ENCODE measurements at regions not wholly inside any gene's neighbourhood (a gene's known extent, or its start where the extent isn't known, plus 50 kb on each side); places are given as distances from the start of the nearest gene placed in this dataset.
"Not testable (repeated sequence)": the region's sequence is repeated elsewhere in the genome, so short reads cannot be mapped to it uniquely, and the experiment has no call there.

DNA sequence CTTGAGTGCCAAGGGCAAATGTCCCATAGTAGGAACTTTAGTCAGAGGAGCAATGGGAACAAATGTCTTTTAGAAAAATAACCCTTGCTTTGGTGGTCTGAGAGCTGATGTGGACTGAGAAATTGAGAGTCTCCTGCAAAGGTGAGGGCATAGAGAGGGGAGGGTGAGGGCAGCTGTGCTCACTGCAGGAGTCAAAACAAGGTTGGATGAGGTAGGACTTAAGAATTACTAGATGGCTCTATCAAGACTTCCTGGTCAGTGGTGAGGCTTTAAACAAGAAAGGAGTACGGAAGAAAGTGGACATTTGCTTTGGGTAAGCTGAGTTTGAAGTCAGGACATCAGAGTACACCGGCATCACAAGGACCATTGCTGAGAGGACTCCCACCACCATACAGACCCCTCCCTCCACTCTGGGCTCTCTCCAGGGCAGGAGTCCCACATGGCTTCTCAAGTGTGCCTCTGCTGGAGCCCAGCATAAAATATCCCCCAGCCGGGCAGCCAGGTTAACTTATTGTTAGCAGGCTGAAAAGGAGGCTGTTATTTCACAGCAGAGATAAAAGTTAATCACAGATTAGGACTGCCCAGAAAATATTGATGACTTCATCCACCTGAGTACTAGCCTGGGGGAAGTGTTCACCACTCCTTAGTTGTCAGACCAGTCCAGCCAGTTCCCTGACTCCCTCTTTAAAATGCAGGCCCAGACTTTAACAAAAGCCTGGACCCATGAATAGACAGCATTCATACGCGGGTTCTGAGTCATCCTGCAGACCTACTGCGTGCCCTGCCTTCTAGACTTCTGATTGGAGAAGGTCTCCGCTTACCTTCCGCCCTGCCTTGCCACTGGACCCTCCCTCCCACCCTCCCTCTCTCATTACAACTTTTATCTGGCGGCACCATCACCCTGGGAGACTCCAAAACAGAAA is 167.2 kb downstream of the BCL2L11 start:
- not testable (repeated sequence) for DNase-seq (ENCODE audit: low read depth in 2 of 2)

DNA sequence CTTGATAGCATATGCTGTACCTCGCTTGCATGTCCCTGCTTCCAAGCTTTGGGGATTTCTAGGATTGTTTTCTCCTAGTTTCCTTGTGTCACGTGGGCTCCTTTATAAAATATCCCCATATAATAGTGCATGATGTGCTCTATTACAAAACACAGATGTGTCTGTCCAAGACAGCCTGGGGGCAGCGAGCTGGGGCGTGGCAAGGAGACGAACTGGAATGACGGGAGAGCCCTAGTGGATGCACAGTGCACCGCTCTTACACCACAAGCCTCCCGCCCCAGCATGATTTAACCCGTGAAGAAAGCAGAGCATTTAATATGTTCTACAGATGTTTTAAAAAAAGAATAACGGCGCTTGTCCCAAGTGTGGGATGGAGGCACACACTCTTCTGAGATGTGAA is 169.7 kb downstream of the BCL2L11 start:
- DNase-seq (ENCODE audit: low read depth in 2 of 2) = not testable (repeated sequence)

DNA sequence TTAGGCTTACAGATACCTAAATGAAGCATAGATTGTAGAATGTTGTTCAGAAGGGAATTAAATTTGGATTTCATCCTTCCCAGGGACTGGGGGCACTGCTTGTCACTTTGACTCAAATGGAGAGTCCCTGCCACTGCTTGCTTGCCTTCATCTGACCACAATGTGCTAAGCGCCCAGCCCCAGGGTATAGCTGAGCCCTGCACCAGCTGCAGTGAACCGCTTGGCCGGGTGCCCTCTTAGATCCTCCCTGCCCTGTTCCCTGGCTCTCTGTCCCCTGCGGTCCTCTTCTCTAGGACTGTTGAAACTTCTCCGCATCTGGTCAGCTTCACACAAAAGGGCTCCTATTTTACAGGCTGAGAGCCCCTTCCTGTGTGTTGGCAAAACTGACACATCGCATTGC is 170.9 kb downstream of the BCL2L11 start:
- DNase-seq (ENCODE audit: low read depth in 2 of 2) = not testable (repeated sequence)

DNA sequence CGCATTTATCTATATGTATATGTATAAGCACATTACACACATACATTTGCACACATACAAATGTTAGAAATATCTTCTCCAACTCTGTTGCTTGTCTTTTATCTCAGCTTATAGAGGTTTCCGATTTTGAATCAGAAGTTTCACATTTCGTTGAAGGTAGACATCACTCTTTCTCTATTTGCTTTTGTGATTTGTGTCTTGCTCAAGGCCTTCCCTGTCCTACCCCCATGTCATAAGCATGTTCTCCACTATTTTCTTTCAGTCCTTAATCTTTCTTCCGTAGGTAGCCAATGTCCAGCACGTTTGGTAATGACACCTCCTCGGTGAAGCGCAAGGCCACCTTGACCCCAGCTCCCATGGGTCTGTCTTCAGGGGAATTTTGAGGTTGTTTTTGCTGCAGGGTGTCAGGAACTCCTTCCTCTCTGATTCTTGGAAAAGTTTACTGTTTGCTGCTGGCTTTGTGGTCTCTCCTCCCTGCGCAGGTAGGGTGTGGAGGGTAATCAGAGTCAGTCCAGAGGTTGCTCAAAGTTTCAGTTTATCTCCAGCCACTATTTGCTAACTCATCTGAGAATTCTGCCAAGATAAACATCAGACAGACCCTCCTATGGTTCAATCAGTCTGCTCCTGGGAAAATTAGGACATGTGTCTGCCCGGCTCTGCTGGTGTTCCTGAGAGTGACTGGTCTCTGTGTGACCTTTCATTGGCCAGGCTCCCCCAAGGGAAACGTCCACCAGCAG is 171.7 kb downstream of the BCL2L11 start:
- DNase-seq (ENCODE audit: low read depth in 2 of 2) = not testable (repeated sequence)

DNA sequence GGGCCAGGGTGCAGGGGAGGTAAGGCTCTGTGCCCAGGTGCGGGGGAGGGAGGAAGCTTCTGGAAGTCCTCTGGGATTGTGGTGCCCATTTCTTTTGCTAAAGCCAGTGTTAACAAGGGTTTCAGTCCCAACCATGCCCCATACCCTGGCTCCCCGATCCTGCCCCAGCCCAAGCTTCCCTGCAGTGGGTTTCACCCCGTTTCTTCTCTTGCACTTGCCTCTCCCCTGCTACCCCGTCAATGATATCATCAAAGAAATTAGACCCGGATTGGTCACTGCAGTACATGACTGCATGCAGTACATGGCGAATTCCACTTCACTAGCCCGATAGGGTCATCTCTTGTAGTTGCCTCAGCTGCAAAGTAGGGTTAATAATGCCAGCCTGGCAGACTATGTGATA is 174.0 kb downstream of the BCL2L11 start:
- not testable (repeated sequence) for DNase-seq (ENCODE audit: low read depth in 2 of 2)

DNA sequence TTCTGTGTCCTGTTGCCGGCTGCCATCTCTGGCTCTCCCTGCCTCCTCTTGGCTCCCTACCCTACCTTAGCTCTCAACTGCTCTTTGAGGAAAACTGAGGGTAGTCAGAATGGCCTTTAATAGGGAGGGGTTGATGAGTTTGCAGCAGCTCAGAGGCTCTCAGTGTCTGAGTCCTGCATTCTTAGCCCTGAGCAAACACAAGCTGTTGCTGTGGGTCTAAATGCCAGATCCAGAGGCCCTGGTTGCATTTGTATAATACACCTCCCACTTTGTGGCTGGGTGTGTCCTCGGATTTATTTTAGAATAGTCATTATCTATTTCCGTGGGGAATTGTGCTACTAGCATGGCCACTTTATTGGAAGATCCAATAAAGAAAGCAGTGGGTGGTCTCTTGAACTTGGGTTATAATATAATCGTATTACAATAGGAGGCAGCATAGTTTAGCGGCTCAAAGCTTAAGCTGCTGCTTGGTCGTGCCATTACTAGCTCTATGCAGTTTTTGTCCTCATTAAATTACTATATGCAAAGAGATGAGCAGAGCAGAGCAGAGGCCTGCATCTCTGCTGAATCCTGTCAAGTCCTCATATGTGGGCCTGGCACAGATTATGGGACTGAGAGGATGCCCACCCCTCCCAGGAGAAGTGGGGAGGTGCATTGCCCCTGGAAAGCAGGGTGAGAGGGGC is 175.5 kb downstream of the BCL2L11 start:
- not testable (repeated sequence) for DNase-seq (ENCODE audit: low read depth in 2 of 2)

DNA sequence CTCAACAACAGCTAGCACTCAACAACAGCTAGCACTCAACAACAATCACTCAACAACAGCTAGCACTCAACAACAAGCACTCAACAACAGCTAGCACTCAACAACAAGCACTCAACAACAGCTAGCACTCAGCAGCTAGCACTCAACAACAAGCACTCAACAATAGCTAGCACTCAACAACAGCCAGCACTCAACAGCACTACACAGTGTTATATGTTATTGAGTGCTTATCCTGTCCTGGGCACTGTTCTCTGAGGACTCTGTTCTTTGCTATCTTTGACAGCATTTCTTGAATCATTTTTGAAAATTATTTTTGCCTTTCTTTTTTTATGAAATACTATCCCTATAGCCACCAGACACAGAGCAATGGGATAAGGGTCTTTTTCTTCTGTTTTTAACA is 176.4 kb downstream of the BCL2L11 start:
- not testable (repeated sequence) for DNase-seq (ENCODE audit: low read depth in 2 of 2)

DNA sequence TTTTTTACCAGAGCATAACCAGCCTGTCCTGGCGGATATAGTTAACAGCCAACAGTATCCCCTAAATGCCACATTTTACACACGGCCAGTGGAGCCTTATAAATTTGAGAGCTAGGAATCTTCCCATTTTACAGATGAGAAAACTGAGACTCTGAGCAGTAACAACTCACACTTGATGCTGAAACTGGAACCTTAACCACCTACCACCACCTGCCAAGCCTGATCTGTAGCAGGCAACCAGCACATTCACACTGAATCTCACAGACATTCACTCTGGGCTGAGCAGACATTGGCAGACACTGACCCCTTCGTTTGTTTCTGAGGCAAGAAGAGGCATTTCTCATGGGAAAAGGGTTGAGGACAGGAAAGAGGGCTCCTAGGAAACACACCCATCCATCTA is 178.2 kb downstream of the BCL2L11 start:
- not testable (repeated sequence) for DNase-seq (ENCODE audit: low read depth in 2 of 2)

DNA sequence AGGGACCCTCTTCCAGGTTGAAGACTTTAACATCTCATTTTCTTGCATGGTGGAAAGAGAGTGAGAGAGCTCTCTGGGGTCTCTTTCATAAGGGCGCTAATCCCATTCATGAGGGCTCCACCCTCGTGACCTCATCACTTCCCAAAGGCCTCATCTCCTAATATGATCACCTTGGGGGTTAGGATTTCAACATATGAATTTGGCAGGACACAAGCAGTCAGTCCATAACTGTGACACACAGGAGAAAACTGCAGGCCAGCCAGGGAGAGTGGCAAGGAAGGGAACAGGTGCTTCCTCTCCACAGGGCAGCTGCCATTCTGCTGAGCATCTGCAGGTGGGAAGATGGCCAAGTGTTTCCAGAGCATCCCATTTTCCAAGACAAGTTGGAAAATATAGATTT is 178.9 kb downstream of the BCL2L11 start:
- DNase-seq (ENCODE audit: low read depth in 2 of 2) = not testable (repeated sequence)

DNA sequence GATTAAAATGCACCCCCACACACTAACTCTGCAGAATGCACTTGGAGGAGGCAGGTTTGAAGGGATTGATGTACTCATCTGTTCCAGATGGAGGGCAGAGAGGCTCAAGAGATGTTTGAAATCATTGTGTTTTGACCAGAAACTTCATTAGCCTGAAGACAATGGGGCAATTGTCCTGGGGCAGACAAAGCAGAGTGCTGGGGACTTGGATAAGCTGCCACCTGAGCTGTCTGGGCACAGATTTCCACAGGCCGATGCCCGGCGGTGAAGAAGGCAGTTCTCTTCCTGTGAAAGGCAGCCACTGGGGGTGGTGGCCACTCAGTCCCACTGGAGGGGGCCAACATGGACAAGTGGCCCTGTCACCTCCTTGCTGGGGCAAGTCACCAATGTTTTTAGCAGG is 181.0 kb downstream of the BCL2L11 start:
- not testable (repeated sequence) for DNase-seq (ENCODE audit: low read depth in 2 of 2)

DNA sequence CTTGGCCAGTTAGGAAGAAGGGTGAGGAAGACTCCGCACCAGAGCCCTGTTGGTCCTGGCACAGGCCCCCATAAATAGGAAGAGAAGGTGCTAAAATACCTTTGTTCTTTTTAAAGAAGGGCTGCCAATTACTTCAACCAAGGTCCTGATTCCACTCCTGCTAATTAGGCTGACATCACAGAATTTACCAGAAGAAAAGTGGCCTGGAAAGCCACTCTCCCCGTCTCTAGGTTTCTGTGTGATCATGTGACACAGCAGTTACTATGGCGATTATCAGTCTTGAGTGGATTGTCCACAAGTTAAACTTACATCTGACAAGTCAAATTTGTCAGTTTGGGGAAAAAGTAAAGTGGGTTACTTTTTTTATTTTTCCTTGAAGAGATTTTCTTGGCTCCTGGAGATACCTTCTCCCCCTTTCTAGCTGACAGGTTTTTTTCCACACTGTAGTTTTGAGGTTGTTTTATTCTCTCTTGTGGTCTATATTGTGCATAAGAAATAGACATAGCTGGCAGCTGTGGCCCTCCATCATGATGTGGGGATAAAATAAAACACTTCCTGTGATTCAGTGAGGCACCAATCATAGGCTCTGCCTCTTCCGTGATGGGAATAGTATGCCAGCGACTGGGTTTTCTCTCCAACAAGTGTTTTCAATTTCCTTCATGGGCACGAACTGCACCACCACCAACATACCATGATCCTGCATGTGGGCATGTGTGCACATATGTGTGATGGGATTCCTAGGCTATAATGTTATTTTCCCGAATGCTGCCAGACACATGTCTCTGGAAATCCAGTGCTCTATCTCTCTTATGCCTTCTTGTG is 181.9 kb downstream of the BCL2L11 start:
- DNase-seq (ENCODE audit: low read depth in 2 of 2) = not testable (repeated sequence)

DNA sequence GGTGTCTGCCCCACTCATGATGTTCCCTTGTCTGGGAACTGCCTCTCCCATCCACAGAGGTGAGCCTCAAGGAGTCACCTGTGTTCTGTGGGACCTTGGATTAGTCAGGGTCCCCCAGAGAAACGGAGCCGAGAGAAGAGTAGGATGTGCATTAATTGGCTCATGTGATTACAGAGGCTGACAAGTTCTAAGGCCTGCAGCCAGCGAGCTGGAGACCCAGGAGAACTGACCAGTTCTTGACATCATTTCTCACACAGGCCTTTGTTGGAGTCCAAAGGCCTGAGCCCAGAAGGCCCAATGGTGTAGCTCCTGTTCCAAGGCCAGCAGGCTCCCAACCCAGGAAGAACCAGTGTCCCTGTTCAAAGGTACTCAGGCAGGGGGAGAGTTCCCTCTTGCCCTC is 186.6 kb downstream of the BCL2L11 start:
- DNase-seq (ENCODE audit: low read depth in 2 of 2) = not testable (repeated sequence)

DNA sequence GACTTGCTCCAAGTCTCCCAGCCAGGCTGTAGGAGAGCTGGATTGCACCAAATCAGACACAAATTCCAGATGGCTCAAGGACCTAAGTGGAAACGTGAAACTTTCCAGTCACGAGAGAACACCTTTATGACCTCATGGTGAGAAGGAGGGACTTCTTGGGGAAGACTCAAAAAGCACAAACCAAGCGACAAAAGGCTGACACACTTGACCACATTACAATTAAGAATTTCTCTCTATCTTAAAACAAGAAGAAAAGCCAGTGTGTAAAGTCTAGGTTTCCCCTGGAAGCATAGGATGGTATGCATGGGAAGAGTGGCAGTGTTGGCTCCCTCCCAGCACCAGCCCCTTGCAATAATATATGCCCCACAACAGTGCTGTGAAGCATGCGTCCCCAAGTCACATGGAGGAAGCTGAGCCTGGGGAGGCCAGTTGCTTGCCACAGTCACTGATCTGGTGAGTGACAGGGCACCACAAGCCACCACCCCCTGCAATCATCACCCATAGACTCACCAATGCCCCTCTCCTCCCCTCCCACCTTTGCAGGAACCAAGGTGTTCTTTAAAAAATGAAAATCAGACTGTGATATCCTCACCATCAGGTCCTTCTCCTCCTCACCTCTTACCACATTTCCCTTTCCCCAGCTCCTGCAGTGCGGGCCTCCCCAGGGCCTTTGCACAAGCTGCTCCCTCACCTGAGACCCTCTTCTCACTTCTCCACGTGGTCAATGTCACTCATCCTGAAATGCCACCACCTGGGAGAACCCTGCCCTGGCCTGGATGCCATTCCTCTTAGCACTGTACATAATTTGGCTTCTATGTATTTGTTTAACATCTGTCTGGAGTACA is 188.7 kb downstream of the BCL2L11 start:
- not testable (repeated sequence) for DNase-seq (ENCODE audit: low read depth in 2 of 2)

DNA sequence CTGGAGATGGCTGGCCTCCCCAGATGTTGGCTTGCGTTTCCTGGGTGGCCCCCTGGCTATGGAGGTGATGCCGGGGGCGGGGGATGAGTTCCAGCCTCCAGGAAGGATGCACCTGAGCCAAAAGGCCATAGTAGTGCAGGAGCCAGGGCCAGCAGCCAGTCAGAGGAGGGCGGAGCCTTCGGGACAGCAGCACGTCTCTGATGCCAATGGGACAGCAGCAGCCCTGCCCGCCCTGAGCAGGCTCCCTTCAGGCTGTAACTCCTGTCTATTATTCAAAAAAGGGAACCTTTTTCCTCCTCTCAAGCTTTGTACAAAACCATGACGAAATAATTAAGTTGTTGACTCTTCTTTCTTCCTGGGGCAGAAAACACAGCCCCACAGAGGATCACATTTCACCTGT is 189.7 kb downstream of the BCL2L11 start:
- not testable (repeated sequence) for DNase-seq (ENCODE audit: low read depth in 2 of 2)

DNA sequence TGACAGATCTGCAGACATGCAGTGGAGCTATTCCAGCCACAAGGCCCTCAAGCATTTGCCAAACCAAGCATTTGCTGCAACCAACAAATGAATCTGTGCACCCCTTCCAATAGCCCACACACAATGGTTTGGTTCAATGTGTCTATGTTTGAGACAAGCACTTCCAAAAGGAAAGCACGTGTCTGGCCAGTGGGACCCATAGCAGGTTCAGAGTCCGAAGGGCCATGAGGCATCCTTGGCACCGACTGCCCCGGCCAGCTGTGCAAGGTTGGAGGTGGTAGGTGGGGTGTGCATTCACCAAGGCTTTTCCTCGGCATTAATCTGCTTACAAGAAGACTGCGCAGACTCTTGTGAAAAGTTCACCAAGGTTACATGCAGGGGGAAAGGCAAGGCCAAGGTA is 190.9 kb downstream of the BCL2L11 start:
- DNase-seq (ENCODE audit: low read depth in 2 of 2) = not testable (repeated sequence)

DNA sequence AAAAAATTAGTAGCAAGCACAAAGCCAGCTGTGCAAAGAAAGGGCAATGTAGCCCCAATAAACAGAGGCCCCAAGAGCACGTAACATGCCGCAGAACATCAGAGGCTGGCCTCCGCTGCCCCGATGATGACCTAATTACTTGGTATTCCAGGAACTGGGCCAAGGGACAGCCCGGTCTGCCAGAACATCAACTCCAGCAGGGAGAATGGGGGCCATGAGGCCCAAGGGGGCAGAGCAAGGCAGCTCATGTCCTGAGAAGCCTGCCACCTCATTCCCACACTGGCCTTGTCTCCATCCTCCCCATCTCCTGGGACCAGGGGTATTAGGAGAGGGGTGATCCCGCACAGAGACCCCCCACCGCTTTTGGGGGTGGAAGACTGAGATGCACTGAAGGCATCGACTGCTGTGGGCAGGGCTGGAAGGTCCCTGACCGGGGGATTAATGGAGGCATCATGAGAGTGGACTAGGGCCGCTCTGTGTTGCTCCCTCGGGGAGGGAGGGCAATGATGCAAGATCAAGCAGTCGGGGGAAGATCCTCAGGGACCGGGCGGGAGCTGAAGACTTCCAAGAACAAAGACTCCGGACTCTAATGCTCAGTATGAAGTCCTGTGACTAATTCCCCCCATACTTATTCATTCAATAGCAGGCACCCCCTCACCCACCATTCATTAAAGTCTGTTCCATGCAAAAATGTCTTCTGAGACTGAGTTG is 192.3 kb downstream of the BCL2L11 start:
- not testable (repeated sequence) for DNase-seq (ENCODE audit: low read depth in 2 of 2)

DNA sequence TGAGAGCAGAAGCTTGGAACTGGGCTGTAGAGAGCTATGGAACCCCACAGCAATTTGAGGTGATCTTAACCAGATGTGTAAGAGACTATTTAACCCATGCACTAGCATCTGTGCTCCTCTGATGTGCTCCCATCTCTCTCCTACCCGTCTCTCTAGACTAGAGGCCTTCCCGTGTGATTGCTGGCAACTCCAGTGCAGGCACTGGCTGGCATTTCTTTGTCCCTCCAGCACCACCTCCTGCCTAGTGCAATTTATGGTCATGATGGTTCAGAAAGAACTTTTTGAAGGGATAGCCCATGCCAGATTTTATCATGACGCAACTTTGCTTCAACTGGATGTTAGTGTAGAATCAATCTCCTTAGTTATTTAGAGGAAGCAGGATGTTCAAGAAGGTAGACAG is 193.0 kb downstream of the BCL2L11 start:
- not testable (repeated sequence) for DNase-seq (ENCODE audit: low read depth in 2 of 2)

DNA sequence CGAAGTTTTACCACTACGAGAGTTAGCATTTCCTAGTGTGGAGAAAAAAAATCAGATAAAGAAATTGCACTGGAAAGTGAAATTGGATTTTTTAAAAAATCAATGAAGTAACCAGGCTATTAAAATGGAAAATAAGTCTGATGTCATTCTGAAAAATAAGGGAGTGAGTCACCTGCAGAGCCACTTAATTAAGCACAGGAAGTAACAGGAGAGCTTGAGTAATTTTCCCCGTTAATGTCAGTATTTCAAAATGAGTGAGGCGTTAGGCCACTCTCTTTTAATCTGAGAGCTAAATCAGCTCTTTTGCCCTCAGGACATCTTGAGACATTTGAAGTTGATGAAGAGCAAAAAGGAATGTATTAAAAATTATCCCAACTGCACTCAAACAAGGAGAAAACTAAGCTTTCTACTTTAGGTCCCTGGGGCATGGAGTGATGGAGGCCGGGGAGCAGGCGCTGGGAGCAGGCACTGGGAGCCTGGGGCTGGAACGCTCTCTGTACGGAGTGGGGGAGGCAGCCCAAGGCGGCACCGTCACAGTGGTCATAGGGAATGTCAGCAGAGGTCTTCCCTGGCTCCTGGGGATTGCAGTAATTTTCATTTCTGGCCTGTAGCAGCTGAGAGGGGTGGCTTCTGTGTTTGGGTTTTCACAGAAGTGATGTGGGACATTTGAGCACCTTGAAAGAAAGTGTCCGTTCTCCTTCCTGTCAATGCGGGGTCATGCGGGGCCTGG is 194.6 kb downstream of the BCL2L11 start:
- not testable (repeated sequence) for DNase-seq (ENCODE audit: low read depth in 2 of 2)

DNA sequence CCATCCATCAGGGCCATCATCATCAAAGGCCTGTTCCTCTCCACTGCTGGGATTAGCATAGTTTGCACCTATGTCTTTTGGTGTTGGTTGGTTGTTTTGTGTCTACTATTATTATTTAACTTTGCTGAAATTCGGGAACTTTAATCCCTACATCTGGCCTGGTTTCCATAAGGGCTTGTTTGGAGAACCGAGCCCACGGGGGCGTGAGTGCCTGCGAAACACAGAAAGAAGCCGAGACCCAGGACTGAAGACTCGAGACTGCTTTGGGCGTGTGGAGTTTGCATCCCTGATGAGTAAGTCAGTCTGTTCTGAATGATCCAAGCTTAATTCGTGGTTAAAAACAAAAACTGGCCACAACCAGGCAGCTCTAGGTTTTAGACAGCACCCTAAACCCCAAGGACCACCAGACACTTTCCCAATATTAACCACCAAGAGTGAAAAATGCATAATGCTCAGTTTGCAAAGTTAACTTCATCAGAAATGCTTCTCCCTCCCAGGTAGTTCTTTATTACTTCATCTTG is 195.6 kb downstream of the BCL2L11 start:
- not testable (repeated sequence) for DNase-seq (ENCODE audit: low read depth in 2 of 2)
